GM12875 (cell line): ENCODE measurements at regions not wholly inside any gene's neighbourhood (a gene's known extent, or its start where the extent isn't known, plus 50 kb on each side); places are given as distances from the start of the nearest gene placed in this dataset.

ENCODE experiments used
- H3K4me3 ChIP-seq: one replicate; pipeline ENCODE4 v1.5.1; 2011; ENCODE audit warnings: low read depth, low read length, control low read depth
- TF ChIP-seq, protein P1 (sequence below): IDR thresholded peaks from 2 replicates; pipeline ENCODE4 v1.5.1; 2011; ENCODE audit warnings: low read depth, mild to moderate bottlenecking, control low read depth, inconsistent platforms, low read length, moderate library complexity, borderline replicate concordance; ENCODE audit not compliant: insufficient read depth

DNA sequence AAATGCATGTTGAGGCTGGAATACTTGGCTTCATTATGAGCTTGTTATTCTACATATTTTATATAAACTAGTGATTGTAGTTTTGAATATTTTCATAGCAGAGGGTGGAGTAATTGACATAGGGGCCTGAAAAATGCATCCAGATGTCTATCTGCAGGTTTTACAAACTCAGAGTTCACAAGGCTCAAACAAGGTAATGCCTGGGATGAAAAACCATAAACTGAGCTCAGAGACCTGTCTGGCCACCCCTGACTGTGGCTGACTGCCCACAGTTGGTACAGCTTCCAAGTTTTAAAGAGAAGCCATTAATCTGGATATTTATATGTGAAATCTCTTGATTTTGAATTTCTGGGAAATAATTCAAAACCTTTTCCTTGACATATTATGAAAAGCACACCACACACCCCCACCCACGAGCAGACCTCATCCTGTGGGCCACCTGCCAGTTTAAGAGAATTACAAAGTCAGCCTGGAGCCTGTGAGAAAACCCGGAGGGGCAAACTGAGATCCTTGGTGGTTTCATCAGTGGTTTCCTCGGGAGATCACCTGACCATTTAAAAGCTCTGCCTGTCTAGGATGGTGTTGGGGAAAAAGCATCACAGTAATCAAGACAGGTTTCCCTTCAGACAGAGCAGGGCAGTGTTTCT is 230.1 kb downstream of the SAMD5 start:
- TF ChIP-seq, protein P1, sequence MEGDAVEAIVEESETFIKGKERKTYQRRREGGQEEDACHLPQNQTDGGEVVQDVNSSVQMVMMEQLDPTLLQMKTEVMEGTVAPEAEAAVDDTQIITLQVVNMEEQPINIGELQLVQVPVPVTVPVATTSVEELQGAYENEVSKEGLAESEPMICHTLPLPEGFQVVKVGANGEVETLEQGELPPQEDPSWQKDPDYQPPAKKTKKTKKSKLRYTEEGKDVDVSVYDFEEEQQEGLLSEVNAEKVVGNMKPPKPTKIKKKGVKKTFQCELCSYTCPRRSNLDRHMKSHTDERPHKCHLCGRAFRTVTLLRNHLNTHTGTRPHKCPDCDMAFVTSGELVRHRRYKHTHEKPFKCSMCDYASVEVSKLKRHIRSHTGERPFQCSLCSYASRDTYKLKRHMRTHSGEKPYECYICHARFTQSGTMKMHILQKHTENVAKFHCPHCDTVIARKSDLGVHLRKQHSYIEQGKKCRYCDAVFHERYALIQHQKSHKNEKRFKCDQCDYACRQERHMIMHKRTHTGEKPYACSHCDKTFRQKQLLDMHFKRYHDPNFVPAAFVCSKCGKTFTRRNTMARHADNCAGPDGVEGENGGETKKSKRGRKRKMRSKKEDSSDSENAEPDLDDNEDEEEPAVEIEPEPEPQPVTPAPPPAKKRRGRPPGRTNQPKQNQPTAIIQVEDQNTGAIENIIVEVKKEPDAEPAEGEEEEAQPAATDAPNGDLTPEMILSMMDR = no peak
- no peak overlapping the region for H3K4me3 ChIP-seq

DNA sequence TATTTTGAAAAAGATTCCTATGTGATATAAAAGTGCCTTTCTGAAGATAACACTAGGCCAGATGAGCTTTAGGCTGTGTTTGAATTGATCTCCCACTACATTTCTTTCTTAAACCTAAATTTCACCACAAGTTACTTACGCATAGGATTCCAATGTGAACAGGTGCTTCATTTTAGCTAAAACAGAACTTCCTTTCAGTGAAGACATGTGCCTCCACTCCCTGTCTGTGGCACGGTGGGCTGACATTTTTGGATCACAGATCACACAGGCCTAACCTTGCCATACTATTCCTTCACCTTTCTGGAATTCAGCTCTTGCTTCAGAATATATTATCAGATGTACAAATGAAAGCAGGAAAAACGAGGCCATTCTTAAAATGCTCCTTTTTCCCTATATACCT is 231.8 kb downstream of the SAMD5 start:
- no peak overlapping the region for H3K4me3 ChIP-seq

DNA sequence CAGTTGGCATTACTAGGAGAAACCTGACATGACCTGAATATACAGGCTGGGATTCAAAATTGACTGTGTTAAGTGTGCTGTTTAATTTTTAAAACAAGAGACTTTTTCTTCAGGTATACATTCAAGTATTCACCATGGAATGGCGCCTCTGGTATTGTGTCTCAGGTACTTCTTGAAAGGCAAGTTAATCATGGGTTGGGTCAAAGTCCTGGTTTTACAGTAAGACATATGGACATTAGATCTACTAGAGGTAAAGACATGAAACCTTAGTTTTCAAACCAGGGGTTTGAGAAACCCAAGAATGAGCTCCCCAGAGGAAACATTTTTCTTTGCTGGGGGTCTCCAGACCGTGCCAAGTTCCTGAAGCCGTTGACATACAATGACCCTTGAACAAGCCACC is 232.4 kb downstream of the SAMD5 start:
- TF ChIP-seq, protein P1 = no peak
- H3K4me3 ChIP-seq = no peak overlapping the region

More for the DNA sequence above, 231.8 kb downstream of the SAMD5 start:
- TF ChIP-seq, protein P1 = no peak

DNA sequence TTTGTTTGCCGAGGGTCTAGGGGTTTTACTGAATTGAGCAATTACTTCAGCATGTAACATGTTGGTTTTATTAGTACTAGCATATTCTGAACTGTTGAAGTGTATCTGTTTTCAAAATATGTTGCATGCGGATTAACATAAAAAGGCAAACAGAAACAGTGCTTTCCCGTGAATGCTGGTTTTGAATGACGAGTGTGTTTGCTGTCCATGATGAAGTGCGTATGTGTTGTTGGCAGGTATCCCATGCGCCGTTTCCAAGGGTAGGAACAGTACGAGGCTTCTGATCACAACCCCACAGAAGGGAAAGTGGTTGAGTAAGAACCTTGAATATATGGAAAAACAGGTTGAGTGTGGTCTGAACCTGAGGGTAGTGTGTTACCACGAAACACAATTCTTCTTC is 232.9 kb downstream of the SAMD5 start:
- TF ChIP-seq, protein P1 = no peak
- no peak overlapping the region for H3K4me3 ChIP-seq

DNA sequence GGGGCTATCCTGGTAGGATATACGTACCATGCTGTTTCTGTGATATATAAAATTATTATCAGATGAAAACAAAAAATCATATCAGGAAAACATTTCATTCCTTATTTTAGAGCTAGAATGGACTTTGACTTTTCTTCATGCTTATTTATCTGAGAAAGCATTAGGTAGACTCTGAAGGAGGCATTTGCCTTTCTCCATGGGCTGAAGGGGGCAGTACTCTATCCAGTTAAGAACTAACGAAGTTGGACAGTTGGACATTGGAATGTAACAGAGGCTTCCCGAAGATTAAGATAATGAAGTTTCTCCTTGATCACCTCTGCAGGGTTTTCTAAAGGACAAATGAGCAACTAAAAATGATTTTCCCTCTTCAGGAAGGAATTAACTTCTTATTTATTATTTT is 233.9 kb downstream of the SAMD5 start:
- TF ChIP-seq, protein P1 = no peak
- no peak overlapping the region for H3K4me3 ChIP-seq

DNA sequence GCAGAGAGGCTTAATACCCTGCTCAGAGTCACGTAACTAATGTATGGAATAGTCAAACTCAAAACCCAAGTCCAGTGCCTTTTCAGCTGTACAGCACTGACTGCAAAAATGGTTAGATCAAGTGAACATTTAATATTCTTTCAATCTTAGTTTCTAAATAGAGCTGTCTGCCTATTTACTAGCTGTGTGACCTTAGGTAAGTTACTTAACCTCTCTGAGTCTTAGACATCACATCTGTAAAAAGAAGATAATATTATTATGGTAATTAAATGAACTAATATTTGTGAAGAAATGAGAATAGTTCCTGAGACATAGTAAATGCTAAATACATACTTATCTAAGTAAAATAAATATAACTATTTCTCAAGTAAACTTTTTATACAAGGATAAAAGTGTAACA is 235.5 kb downstream of the SAMD5 start:
- TF ChIP-seq, protein P1 = no peak
- no peak overlapping the region for H3K4me3 ChIP-seq

DNA sequence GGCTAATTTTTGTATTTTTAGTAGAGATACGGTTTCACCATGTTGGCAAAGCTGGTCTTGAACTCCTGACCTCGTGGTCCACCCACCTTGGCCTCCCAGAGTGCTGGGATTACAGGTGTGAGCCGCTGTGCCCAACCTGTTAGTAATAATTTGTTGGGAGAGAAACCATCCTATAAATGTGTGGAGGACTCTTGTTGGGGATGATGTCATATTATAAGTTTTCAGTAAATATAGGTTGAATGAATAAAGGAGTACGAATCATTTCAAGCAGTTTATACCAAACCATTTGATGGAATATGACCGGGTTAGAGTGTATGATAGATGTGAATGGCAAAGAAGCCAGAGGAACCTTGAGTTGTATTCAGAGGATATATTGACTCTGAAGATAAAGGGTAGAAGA is 240.8 kb downstream of the SAMD5 start:
- H3K4me3 ChIP-seq = no peak overlapping the region
- TF ChIP-seq, protein P1 = no peak
